ENCODE measurements at regions not wholly inside any gene's neighbourhood (a gene's known extent, or its start where the extent isn't known, plus 50 kb on each side); places are given as distances from the start of the nearest gene placed in this dataset.

GRCh38 chr2:126515471-126515870 is 140.5 kb upstream of the GYPC start:
- no peak for TF ChIP-seq CTCF (IDR thresholded peaks at IDR 0.05 in 8 of 11, conservative IDR thresholded peaks at IDR 0.05 in 3 of 11)
- TF ChIP-seq POLR2A (IDR thresholded peaks at IDR 0.05): no peak

All from spleen (tissue), 7 donors.